ENCODE measurements at regions not wholly inside any gene's neighbourhood (a gene's known extent, or its start where the extent isn't known, plus 50 kb on each side); places are given as distances from the start of the nearest gene placed in this dataset.
A peak's percentile ranks its signal among the peaks of the same experiment; 100 is the strongest.
"Not testable (repeated sequence)": the region's sequence is repeated elsewhere in the genome, so short reads cannot be mapped to it uniquely, and the experiment has no call there.

- no peak for FAIRE-seq
- no peak for DNase-seq (ENCODE audit: low spot score)
Observed at GRCh38 chr13:70330697-70331361, 222.6 kb upstream of the KLHL1 start.

DNA sequence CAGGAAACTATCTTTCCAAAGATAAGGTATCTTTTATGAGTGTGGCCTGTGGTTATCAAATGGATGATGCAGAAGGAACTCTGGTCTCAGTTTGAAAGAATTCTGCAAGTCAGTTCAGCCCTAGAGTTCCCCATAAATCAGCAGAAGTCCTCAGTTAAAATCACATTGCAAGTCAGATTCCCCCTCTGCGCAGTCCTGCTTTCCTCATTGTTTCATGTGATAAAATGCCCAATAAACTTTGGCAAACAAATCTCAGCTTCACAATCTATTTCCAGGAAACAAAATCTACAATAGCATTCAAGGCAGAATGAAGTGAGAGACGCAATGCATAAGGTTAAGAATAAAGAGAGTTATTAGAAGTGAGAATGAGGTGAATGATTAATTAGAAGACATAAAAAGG lies 216.3 kb upstream of the KLHL1 start:
- no peak for FAIRE-seq
- no peak for DNase-seq (ENCODE audit: low spot score)

GRCh38 chr13:70311191-70311590 lies 202.9 kb upstream of the KLHL1 start:
- DNase-seq (ENCODE audit: low spot score): no peak
- no peak for FAIRE-seq

DNA sequence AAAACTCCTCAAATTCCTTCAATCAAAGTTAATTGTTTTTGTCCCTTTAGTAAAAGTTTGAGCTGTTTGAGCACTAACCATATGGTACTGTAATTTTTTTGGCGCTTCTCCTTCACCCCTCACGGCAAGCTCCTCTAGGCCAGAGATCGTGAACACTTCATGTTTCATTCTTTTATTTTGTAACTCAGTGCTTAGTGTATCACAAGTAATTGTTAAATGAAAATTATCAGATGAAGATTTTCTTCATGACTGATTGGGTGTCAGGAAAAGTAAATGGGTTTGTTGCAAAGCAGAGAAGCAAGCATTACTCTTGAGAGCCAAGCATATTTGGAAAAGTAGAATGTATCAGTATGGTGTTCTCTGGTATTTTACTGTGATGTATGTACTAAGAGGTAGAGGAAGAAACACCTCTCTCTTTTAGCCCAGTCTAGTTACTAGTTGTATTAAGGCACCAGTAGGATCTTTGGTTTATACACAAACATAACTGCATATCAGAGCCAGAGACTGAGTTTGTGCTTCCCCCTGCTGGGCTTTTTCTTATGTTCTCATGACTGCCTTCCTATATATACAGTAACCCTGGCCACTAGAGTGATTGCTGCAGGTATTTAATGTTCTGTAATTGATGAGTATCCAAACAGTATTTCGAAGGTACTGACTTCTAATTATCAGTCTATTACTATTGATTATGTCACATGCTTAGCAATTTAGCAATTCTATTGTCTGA lies 202.3 kb upstream of the KLHL1 start:
- DNase-seq (ENCODE audit: low spot score) (peak; percentile 11), FAIRE-seq (no peak)

DNA sequence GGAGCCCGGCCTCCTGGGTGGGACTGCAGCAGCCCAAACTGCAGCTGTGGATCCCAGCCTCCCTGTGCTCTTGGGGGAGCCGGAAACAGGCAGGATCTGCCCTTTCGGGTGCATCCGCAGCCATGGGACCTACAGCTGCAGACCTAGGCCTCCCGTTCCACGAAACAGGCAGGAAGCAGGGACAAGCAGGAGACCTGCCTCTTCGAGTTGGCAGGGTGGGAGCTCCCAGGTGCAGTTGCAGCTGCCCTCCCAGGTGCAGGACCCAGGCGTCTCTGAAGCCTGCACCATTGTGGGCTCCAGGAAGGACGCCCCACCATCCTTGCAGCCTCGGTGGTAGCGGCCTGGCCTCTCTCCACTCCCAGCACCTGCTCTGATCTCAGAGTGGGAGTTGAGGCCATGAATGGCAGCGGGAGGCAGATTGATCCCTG lies 189.0 kb upstream of the KLHL1 start:
- FAIRE-seq: no peak
- DNase-seq (ENCODE audit: low spot score): no peak

- no peak for DNase-seq (ENCODE audit: low spot score)
- FAIRE-seq: no peak
Observed at GRCh38 chr13:70284371-70284770, 176.1 kb upstream of the KLHL1 start.

GRCh38 chr13:70275841-70276240 lies 167.6 kb upstream of the KLHL1 start:
- no peak for DNase-seq (ENCODE audit: low spot score)
- no peak for FAIRE-seq

DNA sequence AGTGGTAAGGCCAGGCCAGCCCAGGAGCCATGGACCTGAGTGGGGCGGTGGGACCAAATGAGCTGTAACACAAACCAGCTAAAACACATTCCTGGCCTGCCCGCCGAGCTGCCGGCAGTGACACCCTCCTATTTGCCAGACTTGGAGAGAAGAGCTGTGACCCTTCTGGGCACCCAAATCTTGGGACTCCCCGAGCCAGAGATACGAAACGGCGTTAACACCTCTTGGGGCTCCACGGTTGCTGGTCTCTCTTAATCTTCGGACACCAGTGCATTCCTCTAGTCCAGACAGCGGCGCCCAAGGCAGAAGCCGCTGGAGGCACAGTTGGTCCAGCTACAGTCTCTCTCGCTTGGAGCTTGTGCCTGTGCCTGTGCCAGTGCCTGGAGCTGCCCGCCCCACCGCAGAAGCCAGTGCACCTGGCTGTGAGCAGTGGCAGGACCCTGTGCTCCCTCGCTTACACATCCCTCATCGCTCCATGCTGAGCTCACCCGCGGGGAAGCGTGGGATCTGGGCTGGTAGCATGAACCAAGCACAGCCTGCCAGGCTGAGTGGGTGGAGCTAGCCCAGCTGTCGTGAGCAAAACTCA lies 147.2 kb upstream of the KLHL1 start:
- DNase-seq (ENCODE audit: low spot score): no peak
- no peak for FAIRE-seq

GRCh38 chr13:70253834-70254233 lies 145.6 kb upstream of the KLHL1 start:
- FAIRE-seq (no peak), DNase-seq (ENCODE audit: low spot score) (no peak)

GRCh38 chr13:70253411-70253810 lies 145.2 kb upstream of the KLHL1 start:
- no peak for FAIRE-seq
- no peak for DNase-seq (ENCODE audit: low spot score)

DNA sequence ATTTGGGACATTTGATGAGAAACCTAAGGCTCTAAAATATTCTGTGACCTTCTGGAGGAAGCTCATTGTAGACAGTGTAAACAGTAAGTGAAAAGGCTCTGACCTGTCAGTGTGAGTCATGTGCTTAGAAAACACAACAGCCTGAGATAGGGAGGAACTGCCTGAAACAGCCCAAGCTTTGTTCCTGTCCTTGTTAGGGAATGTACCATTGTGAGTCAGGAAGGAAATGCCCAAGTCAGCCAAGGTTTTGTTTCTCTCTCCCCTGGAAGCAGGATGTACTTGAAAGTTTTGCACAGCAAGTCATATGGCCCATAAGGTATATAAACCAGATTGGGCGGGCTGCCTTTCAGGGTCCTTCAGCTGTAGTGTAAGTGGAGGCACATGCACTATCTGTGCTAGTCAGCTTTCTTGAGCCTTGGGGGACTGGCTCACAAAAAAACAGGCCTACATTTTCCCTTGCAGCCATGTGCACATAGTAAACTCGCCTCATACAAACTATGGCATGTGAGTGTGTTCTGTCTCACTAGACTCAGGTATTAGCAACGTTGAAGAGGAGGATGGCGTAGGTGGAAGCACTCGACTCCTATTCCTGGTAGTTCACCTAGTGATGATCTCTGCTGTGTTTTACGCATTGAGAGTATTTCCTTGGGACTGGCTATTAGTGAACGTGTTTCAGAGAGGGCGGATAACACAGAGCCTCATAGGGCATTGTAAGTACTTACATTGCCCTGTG lies 141.2 kb upstream of the KLHL1 start:
- FAIRE-seq: no peak
- peak; percentile 40 for DNase-seq (ENCODE audit: low spot score)

DNA sequence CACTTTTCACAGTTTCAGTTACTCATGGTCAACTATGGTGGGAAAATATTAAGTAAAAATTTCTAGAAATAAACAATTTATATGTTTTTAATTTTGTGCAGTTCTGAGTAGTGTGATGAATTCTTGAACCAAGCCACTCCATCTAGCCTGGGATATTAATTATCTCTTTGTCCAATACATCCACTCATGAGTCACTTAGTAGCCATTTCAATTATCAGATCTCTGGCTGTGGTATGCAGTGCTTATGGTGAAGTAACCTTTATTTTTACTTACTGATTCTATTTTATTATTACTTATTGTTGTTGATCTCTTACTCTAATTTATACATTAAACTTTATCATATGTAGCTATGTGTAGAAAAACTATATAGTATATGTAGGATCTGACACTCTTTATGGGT lies 128.9 kb upstream of the KLHL1 start:
- FAIRE-seq: no peak

GRCh38 chr13:70235565-70235964 lies 127.3 kb upstream of the KLHL1 start:
- no peak for FAIRE-seq
- DNase-seq (ENCODE audit: low spot score): no peak

More for the DNA sequence above, 128.9 kb upstream of the KLHL1 start:
- DNase-seq (ENCODE audit: low spot score): no peak

- DNase-seq (ENCODE audit: low spot score): no peak
- FAIRE-seq: no peak
Observed at GRCh38 chr13:70223911-70224310, 115.7 kb upstream of the KLHL1 start.

- FAIRE-seq (no peak), DNase-seq (ENCODE audit: low spot score) (no peak)
Observed at GRCh38 chr13:70222926-70223325, 114.7 kb upstream of the KLHL1 start.

GRCh38 chr13:70218618-70219017 lies 110.4 kb upstream of the KLHL1 start:
- no peak for DNase-seq (ENCODE audit: low spot score)
- no peak for FAIRE-seq

GRCh38 chr13:70208968-70209367 lies 100.7 kb upstream of the KLHL1 start:
- not testable (repeated sequence) for FAIRE-seq; DNase-seq (ENCODE audit: low spot score)

GRCh38 chr13:70206671-70207070 lies 98.4 kb upstream of the KLHL1 start:
- DNase-seq (ENCODE audit: low spot score) (no peak), FAIRE-seq (no peak)

GRCh38 chr13:70203661-70204229 lies 95.5 kb upstream of the KLHL1 start:
- no peak for FAIRE-seq
- DNase-seq (ENCODE audit: low spot score): peak; percentile 4

GRCh38 chr13:70191034-70191433 lies 82.8 kb upstream of the KLHL1 start:
- DNase-seq (ENCODE audit: low spot score): no peak
- no peak for FAIRE-seq

DNA sequence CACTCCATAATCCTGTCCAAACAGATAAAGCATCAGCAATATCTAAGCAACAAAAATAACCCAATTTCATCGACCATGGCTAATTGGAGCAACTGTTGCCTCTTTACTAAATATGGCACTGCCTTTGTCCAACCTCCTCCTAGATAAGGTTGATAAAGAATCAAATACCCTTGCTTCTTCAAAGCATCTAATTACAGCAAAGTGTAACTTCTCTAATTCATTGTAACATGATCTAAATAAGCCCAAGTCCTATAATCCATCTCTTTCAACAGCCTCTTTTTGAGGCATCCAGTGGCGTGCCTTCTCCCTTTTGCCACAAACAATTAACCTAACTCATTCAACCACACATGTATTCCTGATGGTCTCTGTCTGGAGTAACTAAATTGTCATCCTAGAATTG lies 81.7 kb upstream of the KLHL1 start:
- DNase-seq (ENCODE audit: low spot score) (no peak), FAIRE-seq (no peak)

DNA sequence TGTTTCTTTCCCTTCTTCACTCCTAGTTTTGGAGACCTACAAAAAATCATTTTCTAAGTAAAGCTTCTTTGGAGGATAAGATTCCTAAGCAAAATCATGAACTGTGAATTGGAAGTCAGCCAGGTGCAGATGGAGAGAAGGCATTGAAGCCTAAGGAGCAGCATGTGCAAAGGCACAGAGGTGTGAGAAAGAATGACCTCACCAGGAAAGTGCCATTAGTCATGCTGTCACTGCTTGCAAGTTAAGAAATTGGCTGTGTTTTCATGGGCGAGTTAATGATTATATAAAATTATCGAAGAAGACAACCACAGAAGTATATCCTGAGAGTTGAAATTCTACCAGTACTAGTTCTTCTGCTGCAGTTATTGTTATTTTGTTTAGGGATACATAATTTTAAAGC lies 80.3 kb upstream of the KLHL1 start:
- DNase-seq (ENCODE audit: low spot score): no peak

More for the DNA sequence above, 80.3 kb upstream of the KLHL1 start:
- FAIRE-seq: no peak

Data from urothelium cell line (cell line).